IMR-90 (cell line): ENCODE measurements at regions not wholly inside any gene's neighbourhood (a gene's known extent, or its start where the extent isn't known, plus 50 kb on each side); places are given as distances from the start of the nearest gene placed in this dataset.
"Not testable (repeated sequence)": the region's sequence is repeated elsewhere in the genome, so short reads cannot be mapped to it uniquely, and the experiment has no call there.

Experiments
- ATAC-seq: fragments of 200-7000 bp; cut with Tn5 transposase; 2 replicates; pipeline ENCODE4 v1.9.1; 2020; ENCODE audit warnings: low read depth, mild to moderate bottlenecking, moderate library complexity
- BruUV-seq: library from RNA; stranded (reverse); fragments of 400-500 nt; replicated peaks from 2 replicates; lab custom pipeline; 2021; lab: Mats Ljungman, UMichigan
- CTCF ChIA-PET: fragments of 300-600 bp; formaldehyde crosslinking; extraction: SDS; loops from one replicate; lab custom pipeline; 2021; ENCODE audit warnings: antibody characterized with exemption; lab: Yijun Ruan, JAX
- POLR2A ChIA-PET: fragments of 300-600 bp; sonication (Branson Sonifier 250); formaldehyde crosslinking; loops from one replicate; lab custom pipeline; 2022; ENCODE audit warnings: antibody characterized with exemption; ENCODE audit not compliant: unreplicated experiment; lab: Charles Lee
- DNase-seq: peaks from one replicate; pipeline ENCODE4 v3.0.0; 2013
- H2AFZ ChIP-seq: replicated peaks from 2 replicates; pipeline ENCODE3; 2013; ENCODE audit warnings: low read length, mild to moderate bottlenecking; ENCODE audit not compliant: poor library complexity
- H2AK5ac ChIP-seq: 2 replicates; pipeline ENCODE4 v1.6.1; 2013; ENCODE audit warnings: low read depth, low read length, inconsistent platforms
- H2AK9ac ChIP-seq: replicated peaks from 2 replicates; pipeline ENCODE3; 2013; ENCODE audit warnings: mild to moderate bottlenecking, low read depth, low read length, moderate library complexity; ENCODE audit not compliant: poor library complexity
- H2BK120ac ChIP-seq: 2 replicates; pipeline ENCODE4 v1.6.1; 2013; ENCODE audit warnings: low read depth, low read length, inconsistent platforms
- H2BK15ac ChIP-seq: 3 replicates; pipeline ENCODE4 v1.6.1; 2013; ENCODE audit warnings: low read depth, low read length, inconsistent platforms
- H2BK20ac ChIP-seq: 2 replicates; pipeline ENCODE4 v1.6.1; 2013; ENCODE audit warnings: low read depth, mild to moderate bottlenecking, inconsistent platforms, low read length, moderate library complexity
- H2BK5ac ChIP-seq: 2 replicates; pipeline ENCODE4 v1.6.1; 2013; ENCODE audit warnings: mild to moderate bottlenecking, low read depth, low read length, inconsistent platforms; ENCODE audit not compliant: poor library complexity, severe bottlenecking
- H3K14ac ChIP-seq: replicated peaks from 2 replicates; pipeline ENCODE4 v1.6.1; 2013; ENCODE audit warnings: low read depth, low read length, inconsistent platforms
- H3K18ac ChIP-seq: 2 replicates; pipeline ENCODE4 v1.6.1; 2013; ENCODE audit warnings: low read depth, low read length, control low read depth
- H3K23ac ChIP-seq: 2 replicates; pipeline ENCODE4 v1.6.1; 2013; ENCODE audit warnings: low read depth, low read length, inconsistent platforms
- H3K27ac ChIP-seq: 2 replicates; pipeline ENCODE4 v1.5.1; 2013; ENCODE audit warnings: mild to moderate bottlenecking, control low read depth, low read length; ENCODE audit not compliant: insufficient read depth
- H3K27me3 ChIP-seq: 2 replicates; pipeline ENCODE4 v1.6.1; 2013; ENCODE audit warnings: low read length; ENCODE audit not compliant: control insufficient read depth, insufficient read depth
- H3K36me3 ChIP-seq: 2 replicates; pipeline ENCODE4 v1.6.1; 2013; ENCODE audit warnings: low read length, mixed read lengths; ENCODE audit not compliant: control insufficient read depth, insufficient read depth
- H3K4ac ChIP-seq: 2 replicates; pipeline ENCODE4 v1.6.1; 2013; ENCODE audit warnings: low read depth, low read length, inconsistent platforms
- H3K4me1 ChIP-seq: 2 replicates; pipeline ENCODE4 v1.6.1; 2013; ENCODE audit warnings: low read length, mixed read lengths; ENCODE audit not compliant: control insufficient read depth, insufficient read depth
- H3K4me2 ChIP-seq: 2 replicates; pipeline ENCODE4 v1.6.1; 2013; ENCODE audit warnings: low read depth, mild to moderate bottlenecking, control low read depth, low read length, moderate library complexity
- H3K4me3 ChIP-seq: 2 replicates; pipeline ENCODE4 v1.5.1; 2013; ENCODE audit warnings: low read depth, mild to moderate bottlenecking, control low read depth, low read length, moderate library complexity; ENCODE audit not compliant: insufficient read depth
- H3K56ac ChIP-seq: 2 replicates; pipeline ENCODE4 v1.6.1; 2013; ENCODE audit warnings: low read length, inconsistent platforms; ENCODE audit not compliant: insufficient read depth; ENCODE audit errors: extremely low read depth
- H3K79me1 ChIP-seq, 2 experiments: 2 replicates each; pipeline ENCODE4 v1.6.1; 2013; ENCODE audit warnings: low read length in 2 of 2, inconsistent platforms in 1 of 2, low read depth in 1 of 2
- H3K9ac ChIP-seq: 2 replicates; pipeline ENCODE4 v1.6.1; 2013; ENCODE audit warnings: low read depth, low read length, control low read depth
- H3K9me1 ChIP-seq: 2 replicates; pipeline ENCODE4 v1.6.1; 2013; ENCODE audit warnings: low read length, inconsistent platforms; ENCODE audit not compliant: insufficient read depth
- H3K9me3 ChIP-seq: 2 replicates; pipeline ENCODE4 v1.6.1; 2013; ENCODE audit warnings: low read length; ENCODE audit not compliant: control insufficient read depth, insufficient read depth
- H4K20me1 ChIP-seq: 2 replicates; pipeline ENCODE4 v1.6.1; 2013; ENCODE audit warnings: low read length, inconsistent platforms; ENCODE audit not compliant: insufficient read depth
- H4K5ac ChIP-seq: 2 replicates; pipeline ENCODE4 v1.6.1; 2013; ENCODE audit warnings: mild to moderate bottlenecking, low read depth, low read length, control low read depth
- H4K8ac ChIP-seq, 2 experiments: 2 replicates each; pipeline ENCODE4 v1.6.1; 2013; ENCODE audit warnings: low read depth in 2 of 2, low read length in 2 of 2, control low read depth in 1 of 2, inconsistent platforms in 1 of 2
- H4K91ac ChIP-seq: 2 replicates; pipeline ENCODE4 v1.6.1; 2013; ENCODE audit warnings: low read depth, low read length, inconsistent platforms; ENCODE audit not compliant: insufficient read depth
- WGBS, 2 experiments: methylation state at CpG; one replicate each; pipeline versions ENCODE4 v1.1.5 to v1.1.7; 2013; ENCODE audit warnings: missing lambda C conversion rate in 2 of 2; ENCODE audit not compliant: insufficient read length in 1 of 2; ENCODE audit errors: extremely low coverage in 2 of 2; 5-methylcytosine and 5-hydroxymethylcytosine counted together
- dilution Hi-C: fragments of 300-500 bp; cut with HindIII; formaldehyde crosslinking; loops from one replicate; pipeline ENCODE4 v1.14.3; 2018; ENCODE audit warnings: low sequenced_read_pairs; ENCODE audit not compliant: unreplicated experiment
- in situ Hi-C: fragments of 300-500 bp; cut with MboI; formaldehyde crosslinking; loops from 3 replicates; pipeline ENCODE4 v1.14.3; 2019; ENCODE audit warnings: low sequenced_read_pairs, inconsistent platforms, mixed read lengths
- intact Hi-C: fragments of 100-400 bp; cut with micrococcal nuclease; formaldehyde crosslinking; loops from 2 replicates; pipeline ENCODE4 v1.10.0; 2022

DNA sequence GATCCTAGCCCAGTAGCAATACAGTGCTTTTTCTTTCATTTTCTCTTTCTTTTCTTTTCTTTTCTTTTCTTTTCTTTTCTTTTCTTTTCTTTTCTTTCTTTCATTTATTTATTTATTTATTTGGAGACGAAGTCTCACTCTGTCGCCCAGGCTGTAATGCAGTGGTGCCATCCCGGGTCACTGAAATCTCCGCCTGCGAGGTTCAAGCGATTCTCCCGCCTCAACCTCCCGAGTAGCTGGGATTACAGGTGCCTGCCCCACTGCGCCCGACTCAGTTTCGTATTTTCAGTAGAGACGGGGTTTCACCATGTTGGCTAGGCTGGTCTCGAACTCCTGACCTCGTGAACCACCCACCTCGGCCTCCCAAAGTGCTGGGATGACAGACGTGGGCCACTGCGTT lies 1948.0 kb upstream of the DEFB115 start:
- H3K18ac ChIP-seq, H3K4me1 ChIP-seq, H2BK120ac ChIP-seq, in situ Hi-C loops, dilution Hi-C loops, H4K20me1 ChIP-seq, H3K36me3 ChIP-seq, H3K4me3 ChIP-seq, H3K4ac ChIP-seq, H4K5ac ChIP-seq, BruUV-seq, H3K23ac ChIP-seq, H3K27ac ChIP-seq, ATAC-seq, CTCF ChIA-PET, H2BK15ac ChIP-seq, H2AFZ ChIP-seq, H2AK9ac ChIP-seq, H3K27me3 ChIP-seq, DNase-seq, POLR2A ChIA-PET, H3K56ac ChIP-seq, H2BK20ac ChIP-seq, H3K79me1 ChIP-seq, H3K9ac ChIP-seq, H4K91ac ChIP-seq, H3K14ac ChIP-seq, H4K8ac ChIP-seq, H2BK5ac ChIP-seq, H3K4me2 ChIP-seq, intact Hi-C loops, H2AK5ac ChIP-seq, H3K9me1 ChIP-seq: not testable (repeated sequence)
- WGBS, 2 experiments = 95% methylated on average over 6 of the region's 17 CpGs; no CpG with 5 or more reads in 1 of the 2 experiments
- peaks cover 11% of the 10 kb centered on the region; the same call in 1 of the 2 replicates for H3K9me3 ChIP-seq

DNA sequence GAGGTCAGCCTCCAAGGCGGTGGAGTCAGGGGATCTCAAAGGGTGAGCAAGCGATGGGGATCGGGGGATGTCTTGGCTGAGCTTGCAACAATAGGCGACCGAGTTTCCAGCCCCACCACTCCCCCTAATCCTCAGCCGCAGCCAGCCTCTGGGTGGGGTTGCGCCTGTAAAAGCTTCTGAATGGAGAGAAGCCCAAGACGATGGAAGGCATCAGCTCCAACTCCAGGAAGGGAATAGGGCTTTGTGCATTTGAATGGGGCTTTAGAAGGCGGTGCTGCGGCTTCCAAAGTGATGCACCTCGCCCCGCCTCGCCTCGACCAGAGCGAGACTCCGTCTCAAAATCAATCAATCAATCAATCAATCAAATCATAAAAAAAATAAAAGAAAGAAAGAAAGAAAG lies 1946.4 kb upstream of the DEFB115 start:
- DNase-seq, H3K4me2 ChIP-seq, H4K20me1 ChIP-seq, in situ Hi-C loops, H3K36me3 ChIP-seq, H2AFZ ChIP-seq, H3K27ac ChIP-seq, H3K9ac ChIP-seq, H2BK20ac ChIP-seq, H3K79me1 ChIP-seq, ATAC-seq, H2BK5ac ChIP-seq, H3K18ac ChIP-seq, H2BK120ac ChIP-seq, H3K27me3 ChIP-seq, H4K5ac ChIP-seq, BruUV-seq, H4K8ac ChIP-seq, intact Hi-C loops, H4K91ac ChIP-seq, H2BK15ac ChIP-seq, POLR2A ChIA-PET, H2AK5ac ChIP-seq, H3K23ac ChIP-seq, H3K4me1 ChIP-seq, CTCF ChIA-PET, H3K56ac ChIP-seq, H2AK9ac ChIP-seq, dilution Hi-C loops, H3K4me3 ChIP-seq, H3K14ac ChIP-seq, H3K9me1 ChIP-seq, H3K4ac ChIP-seq: not testable (repeated sequence)
- no CpG with 5 or more reads among the region's 16 CpGs for WGBS, 2 experiments
- peaks cover 11% of the 10 kb centered on the region; the same call in 1 of the 2 replicates for H3K9me3 ChIP-seq
